OCI-LY7 (cell line): ENCODE measurements at regions not wholly inside any gene's neighbourhood (a gene's known extent, or its start where the extent isn't known, plus 50 kb on each side); places are given as distances from the start of the nearest gene placed in this dataset.

ENCODE experiments used
- CTCF ChIP-seq: fragments of 200-600 bp; sonication (generic); conservative IDR thresholded peaks from 2 replicates; pipeline ENCODE4 v1.5.1; 2014; ENCODE audit warnings: mild to moderate bottlenecking, antibody characterized with exemption, low read length, moderate library complexity, mixed read lengths
- EZH2phosphoT487 ChIP-seq: fragments of 200-600 bp; sonication (generic); IDR thresholded peaks from 2 replicates; pipeline ENCODE4 v1.6.1; 2018; ENCODE audit warnings: low read depth, borderline replicate concordance, mild to moderate bottlenecking, mixed run types, antibody characterized with exemption, low read length, moderate library complexity, mixed read lengths

GRCh38 chr19:30113186-30113585 lies 171.1 kb downstream of the URI1 start:
- TF ChIP-seq CTCF (no peak), EZH2phosphoT487 (no peak)
